MM.1S (cell line): ENCODE measurements at regions not wholly inside any gene's neighbourhood (a gene's known extent, or its start where the extent isn't known, plus 50 kb on each side); places are given as distances from the start of the nearest gene placed in this dataset.

Experiments used
- EZH2 ChIP-seq: fragments of 300-600 bp; sonication (generic); optimal IDR thresholded peaks from 2 replicates; pipeline ENCODE3; 2017; ENCODE audit warnings: low read depth, mild to moderate bottlenecking, antibody characterized with exemption, low read length, mixed read lengths
- TF ChIP-seq, protein P1 (sequence below): fragments of 300-600 bp; sonication (generic); IDR thresholded peaks from 2 replicates; pipeline ENCODE4 v1.5.1; 2016; ENCODE audit warnings: antibody characterized with exemption, low read length, mixed read lengths

DNA sequence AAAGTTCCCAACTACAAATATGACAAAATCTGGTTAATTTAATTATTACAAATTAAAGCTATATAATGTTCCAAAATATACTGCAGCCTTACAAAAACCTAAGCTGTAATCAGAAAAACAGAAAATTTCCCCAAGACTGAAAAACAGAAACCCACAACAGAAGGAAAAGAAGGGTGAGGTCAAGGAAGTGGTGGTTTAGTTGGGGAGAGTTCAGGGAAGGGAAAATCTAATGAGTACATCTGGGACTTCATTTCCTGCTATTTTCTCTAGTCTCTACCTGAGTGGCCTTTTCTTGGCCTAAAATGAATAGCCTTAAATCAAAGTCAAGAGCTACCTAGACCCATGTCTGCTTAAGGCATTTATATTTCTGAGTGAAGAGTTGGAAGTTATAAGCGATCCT is 66.2 kb upstream of the BEND6 start:
- TF ChIP-seq, protein P1, sequence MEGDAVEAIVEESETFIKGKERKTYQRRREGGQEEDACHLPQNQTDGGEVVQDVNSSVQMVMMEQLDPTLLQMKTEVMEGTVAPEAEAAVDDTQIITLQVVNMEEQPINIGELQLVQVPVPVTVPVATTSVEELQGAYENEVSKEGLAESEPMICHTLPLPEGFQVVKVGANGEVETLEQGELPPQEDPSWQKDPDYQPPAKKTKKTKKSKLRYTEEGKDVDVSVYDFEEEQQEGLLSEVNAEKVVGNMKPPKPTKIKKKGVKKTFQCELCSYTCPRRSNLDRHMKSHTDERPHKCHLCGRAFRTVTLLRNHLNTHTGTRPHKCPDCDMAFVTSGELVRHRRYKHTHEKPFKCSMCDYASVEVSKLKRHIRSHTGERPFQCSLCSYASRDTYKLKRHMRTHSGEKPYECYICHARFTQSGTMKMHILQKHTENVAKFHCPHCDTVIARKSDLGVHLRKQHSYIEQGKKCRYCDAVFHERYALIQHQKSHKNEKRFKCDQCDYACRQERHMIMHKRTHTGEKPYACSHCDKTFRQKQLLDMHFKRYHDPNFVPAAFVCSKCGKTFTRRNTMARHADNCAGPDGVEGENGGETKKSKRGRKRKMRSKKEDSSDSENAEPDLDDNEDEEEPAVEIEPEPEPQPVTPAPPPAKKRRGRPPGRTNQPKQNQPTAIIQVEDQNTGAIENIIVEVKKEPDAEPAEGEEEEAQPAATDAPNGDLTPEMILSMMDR: no peak
- TF ChIP-seq EZH2: no peak
